Ascending aorta (tissue), 2 donors: ENCODE measurements at regions not wholly inside any gene's neighbourhood (a gene's known extent, or its start where the extent isn't known, plus 50 kb on each side); places are given as distances from the start of the nearest gene placed in this dataset.
A peak's percentile ranks its signal among the peaks of the same experiment; 100 is the strongest.

Experiments used
- DNase-seq, 2 donors: peaks; one replicate each; pipeline ENCODE4 v3.0.0-alpha.2; 2019; ENCODE audit warnings: low spot score in 2 of 2
- H3K27ac ChIP-seq, 2 donors: fragments of 200-600 bp; sonication (generic); one replicate each; pipeline ENCODE4 v1.5.1; 2016 to 2017; ENCODE audit warnings: mild to moderate bottlenecking in 1 of 2
- H3K27me3 ChIP-seq: fragments of 200-600 bp; sonication (generic); one replicate; pipeline ENCODE4 v1.5.1; 2017
- H3K36me3 ChIP-seq, 2 donors: fragments of 200-600 bp; sonication (generic); one replicate each; pipeline ENCODE4 v1.5.1; 2016
- H3K4me1 ChIP-seq, 2 donors: fragments of 200-600 bp; sonication (generic); one replicate each; pipeline ENCODE4 v1.5.1; 2016 to 2017; ENCODE audit warnings: mild to moderate bottlenecking in 1 of 2
- H3K4me3 ChIP-seq, 2 donors: fragments of 200-600 bp; sonication (generic); one replicate each; pipeline ENCODE4 v1.5.1; 2016 to 2017; ENCODE audit warnings: mild to moderate bottlenecking in 1 of 2
- H3K9me3 ChIP-seq, 2 donors: fragments of 200-600 bp; sonication (generic); one replicate each; pipeline ENCODE4 v1.5.1; 2016
- intact Hi-C: fragments of 100-400 bp; cut with DNase I; formaldehyde crosslinking; loops from one replicate; pipeline ENCODE4 v1.15.1; 2023
- TF ChIP-seq, protein P1 (sequence below), 3 experiments: fragments of 200-600 bp in 2 of 3; fragments of 450-650 bp in 1 of 3; sonication (generic) in 2 of 3; IDR thresholded peaks; one replicate each; pipeline ENCODE4 v1.5.1; 2016 to 2019; ENCODE audit warnings: antibody characterized with exemption in 3 of 3, mild to moderate bottlenecking in 1 of 3, moderate library complexity in 1 of 3

- intact Hi-C loops, result no loop called here
- Histone ChIP-seq H3K4me3 (no peak overlapping the region), H3K27ac (peak overlapping the region in 1 of 2 donors; percentile 2), H3K9me3 (no peaks in the 10 kb centered on the region), H3K27me3 (no peaks in the 10 kb centered on the region), H3K4me1 (no peaks in the 10 kb centered on the region), H3K36me3 (no peaks in the 10 kb centered on the region)
- no peak for DNase-seq
- TF ChIP-seq, protein P1, sequence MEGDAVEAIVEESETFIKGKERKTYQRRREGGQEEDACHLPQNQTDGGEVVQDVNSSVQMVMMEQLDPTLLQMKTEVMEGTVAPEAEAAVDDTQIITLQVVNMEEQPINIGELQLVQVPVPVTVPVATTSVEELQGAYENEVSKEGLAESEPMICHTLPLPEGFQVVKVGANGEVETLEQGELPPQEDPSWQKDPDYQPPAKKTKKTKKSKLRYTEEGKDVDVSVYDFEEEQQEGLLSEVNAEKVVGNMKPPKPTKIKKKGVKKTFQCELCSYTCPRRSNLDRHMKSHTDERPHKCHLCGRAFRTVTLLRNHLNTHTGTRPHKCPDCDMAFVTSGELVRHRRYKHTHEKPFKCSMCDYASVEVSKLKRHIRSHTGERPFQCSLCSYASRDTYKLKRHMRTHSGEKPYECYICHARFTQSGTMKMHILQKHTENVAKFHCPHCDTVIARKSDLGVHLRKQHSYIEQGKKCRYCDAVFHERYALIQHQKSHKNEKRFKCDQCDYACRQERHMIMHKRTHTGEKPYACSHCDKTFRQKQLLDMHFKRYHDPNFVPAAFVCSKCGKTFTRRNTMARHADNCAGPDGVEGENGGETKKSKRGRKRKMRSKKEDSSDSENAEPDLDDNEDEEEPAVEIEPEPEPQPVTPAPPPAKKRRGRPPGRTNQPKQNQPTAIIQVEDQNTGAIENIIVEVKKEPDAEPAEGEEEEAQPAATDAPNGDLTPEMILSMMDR (IDR thresholded peaks at IDR 0.05), result no peak
Observed at GRCh38 chr11:104338186-104338585, 174.2 kb upstream of the PDGFD start.

DNA sequence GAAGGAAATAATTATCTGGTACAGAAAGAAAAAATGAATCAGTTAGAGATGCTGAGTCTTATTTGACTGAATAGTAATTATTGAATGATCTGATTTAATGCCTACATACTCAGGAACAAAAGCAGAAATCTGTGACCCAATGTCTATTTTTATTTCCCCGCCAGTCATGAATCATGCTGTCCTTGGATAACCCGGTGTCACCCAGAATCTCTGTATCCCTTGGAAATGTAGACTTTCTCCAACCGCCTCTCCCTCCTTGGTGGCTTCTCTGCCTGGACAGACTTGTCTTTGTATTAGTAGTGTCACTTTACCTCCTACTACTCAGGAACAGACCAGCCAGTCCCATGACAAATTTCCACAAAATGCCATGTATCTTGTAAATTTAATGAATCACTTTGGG is 173.3 kb upstream of the PDGFD start:
- TF ChIP-seq, protein P1 (IDR thresholded peaks at IDR 0.05), result no peak
- no peaks in the 10 kb centered on the region for H3K27me3 ChIP-seq
- DNase-seq, result no peak
- H3K36me3 ChIP-seq, result no peaks in the 10 kb centered on the region
- no peak overlapping the region for H3K4me3 ChIP-seq
- H3K4me1 ChIP-seq, result no peaks in the 10 kb centered on the region
- peak overlapping the region in 1 of 2 donors; percentile 2 for H3K27ac ChIP-seq
- no peaks in the 10 kb centered on the region for H3K9me3 ChIP-seq
- intact Hi-C loops, result no loop called here

DNA sequence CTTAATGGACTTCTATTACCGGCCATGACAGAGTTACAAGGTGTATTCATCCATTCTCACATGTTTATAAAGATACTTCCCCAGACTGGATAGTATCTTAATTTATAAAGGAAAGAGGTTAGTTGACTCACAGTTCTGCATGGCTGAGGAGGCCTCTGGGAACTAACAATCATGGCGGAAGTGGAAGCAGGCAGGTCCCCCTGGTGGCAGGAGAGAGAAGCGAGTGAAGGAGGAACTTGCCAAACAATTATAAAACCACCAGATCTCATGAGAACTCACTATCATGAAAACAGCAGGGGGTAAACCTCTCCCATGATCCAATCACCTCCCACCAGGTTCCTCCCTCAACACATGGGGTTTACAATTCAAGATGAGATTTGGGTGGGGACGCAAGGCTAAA is 170.0 kb upstream of the PDGFD start:
- Histone ChIP-seq H3K4me1 (no peaks in the 10 kb centered on the region), H3K27me3 (no peaks in the 10 kb centered on the region), H3K36me3 (no peaks in the 10 kb centered on the region), H3K9me3 (no peaks in the 10 kb centered on the region), H3K27ac (no peak overlapping the region), H3K4me3 (no peak overlapping the region)
- TF ChIP-seq, protein P1 (IDR thresholded peaks at IDR 0.05), result no peak
- intact Hi-C loops, result no loop called here
- no peak for DNase-seq

GRCh38 chr11:104332110-104332509 is 168.2 kb upstream of the PDGFD start:
- Histone ChIP-seq H3K27me3 (no peaks in the 10 kb centered on the region), H3K4me1 (no peaks in the 10 kb centered on the region), H3K4me3 (no peak overlapping the region), H3K9me3 (no peaks in the 10 kb centered on the region), H3K36me3 (no peaks in the 10 kb centered on the region), H3K27ac (no peak overlapping the region)
- TF ChIP-seq, protein P1 (IDR thresholded peaks at IDR 0.05), result no peak
- intact Hi-C loops, result no loop called here
- no peak for DNase-seq

DNA sequence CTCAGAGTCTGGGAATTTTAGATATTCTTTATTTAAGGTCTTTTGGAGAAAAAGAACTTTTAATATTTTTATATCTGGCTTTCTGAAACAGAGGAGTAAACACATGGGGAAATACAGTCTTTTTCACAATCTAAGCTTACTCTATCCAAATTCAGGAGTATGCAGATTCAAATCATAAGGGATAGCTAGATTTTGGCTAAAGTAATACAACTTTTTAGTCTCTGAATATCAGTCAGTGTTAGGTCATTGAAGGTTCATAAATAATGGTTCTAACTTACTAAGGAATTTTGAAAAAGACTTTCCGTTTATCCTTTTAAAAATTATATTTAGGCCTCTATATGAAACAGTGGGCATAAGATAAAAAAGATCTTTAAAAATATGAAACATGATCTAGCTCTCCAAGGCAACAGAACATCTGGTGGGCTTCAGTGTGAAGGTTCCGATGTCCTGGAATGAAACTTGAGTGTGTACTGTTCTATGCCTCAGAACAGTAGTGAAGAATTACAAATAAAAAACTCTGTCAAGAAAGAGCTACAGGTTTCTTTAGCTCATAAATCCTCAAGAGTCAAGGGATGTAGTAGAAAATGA is 165.2 kb upstream of the PDGFD start:
- intact Hi-C loops, result no loop called here
- Histone ChIP-seq H3K27ac (no peak overlapping the region), H3K4me3 (no peak overlapping the region), H3K4me1 (no peaks in the 10 kb centered on the region), H3K36me3 (no peaks in the 10 kb centered on the region), H3K9me3 (no peaks in the 10 kb centered on the region), H3K27me3 (no peaks in the 10 kb centered on the region)
- no peak for DNase-seq
- TF ChIP-seq, protein P1 (IDR thresholded peaks at IDR 0.05), result no peak

DNA sequence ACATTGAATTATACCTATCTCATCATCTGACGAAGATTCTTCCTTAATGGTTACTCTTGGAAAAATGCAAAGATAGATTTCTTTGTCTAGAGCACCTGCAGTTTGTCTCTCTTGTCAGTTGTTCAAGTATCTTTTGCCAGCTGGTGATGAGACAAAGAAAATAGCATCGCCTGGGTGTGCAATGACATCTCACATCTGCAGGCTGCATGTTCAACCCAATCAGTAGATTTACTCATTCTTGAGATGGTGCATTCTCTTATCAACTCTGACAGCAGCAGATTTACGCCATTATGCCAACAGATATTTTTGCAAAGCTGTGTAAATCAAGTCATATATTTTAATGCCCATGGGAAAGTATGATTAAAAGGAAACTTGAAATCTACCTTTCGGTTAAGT is 164.6 kb upstream of the PDGFD start:
- Histone ChIP-seq H3K4me1 (no peaks in the 10 kb centered on the region), H3K9me3 (no peaks in the 10 kb centered on the region), H3K4me3 (no peak overlapping the region), H3K27ac (no peak overlapping the region), H3K36me3 (no peaks in the 10 kb centered on the region), H3K27me3 (no peaks in the 10 kb centered on the region)
- intact Hi-C loops, result no loop called here
- DNase-seq, result no peak
- TF ChIP-seq, protein P1 (IDR thresholded peaks at IDR 0.05), result no peak
